Uterus (tissue), 3 donors: ENCODE measurements at regions not wholly inside any gene's neighbourhood (a gene's known extent, or its start where the extent isn't known, plus 50 kb on each side); places are given as distances from the start of the nearest gene placed in this dataset.

Experiments used
- DNase-seq, 2 donors: peaks; one replicate each; pipeline ENCODE4 v3.0.0-alpha.2; 2019 to 2020
- H3K27ac ChIP-seq, 2 donors: fragments of 200-600 bp; sonication (generic); 1 replicate in 1 of 2; 2 replicates in 1 of 2; pipeline ENCODE4 v1.5.1; 2016 to 2018
- H3K27me3 ChIP-seq, 2 donors: fragments of 200-600 bp; sonication (generic); one replicate each; pipeline ENCODE4 v1.5.1; 2018 to 2019; ENCODE audit warnings: control low read depth in 1 of 2
- H3K36me3 ChIP-seq, 2 donors: fragments of 200-600 bp; sonication (generic); one replicate each; pipeline ENCODE4 v1.5.1; 2019; ENCODE audit warnings: control low read depth in 1 of 2
- H3K4me1 ChIP-seq, 2 donors: fragments of 200-600 bp; sonication (generic); one replicate each; pipeline ENCODE4 v1.5.1; 2018 to 2019; ENCODE audit warnings: control low read depth in 1 of 2
- H3K4me3 ChIP-seq, 2 donors: fragments of 200-600 bp; sonication (generic); 1 replicate in 1 of 2; 2 replicates in 1 of 2; pipeline ENCODE4 v1.5.1; 2018 to 2019; ENCODE audit warnings: mild to moderate bottlenecking in 1 of 2
- H3K9me3 ChIP-seq, 2 donors: fragments of 200-600 bp; sonication (generic); one replicate each; pipeline ENCODE4 v1.5.1; 2019; ENCODE audit warnings: control low read depth in 1 of 2
- POLR2A ChIP-seq, 2 donors: fragments of 450-650 bp; IDR thresholded peaks; one replicate each; pipeline ENCODE4 v1.6.1; 2016; ENCODE audit warnings: antibody characterized with exemption in 2 of 2, mild to moderate bottlenecking in 1 of 2, moderate library complexity in 1 of 2
- intact Hi-C: fragments of 100-400 bp; cut with DNase I; formaldehyde crosslinking; loops from one replicate; pipeline ENCODE4 v1.15.1; 2023; ENCODE audit warnings: low total_unique reads
- TF ChIP-seq, protein P1 (sequence below), 4 experiments: fragments of 200-600 bp in 2 of 4; fragments of 450-650 bp in 2 of 4; sonication (generic) in 2 of 4; IDR thresholded peaks; one replicate each; pipeline ENCODE4 v1.5.1; 2016 to 2019; ENCODE audit warnings: antibody characterized with exemption in 4 of 4, mild to moderate bottlenecking in 2 of 4, moderate library complexity in 1 of 4
- donor health status: DM: yes; HTN: yes; CAD: no.

DNA sequence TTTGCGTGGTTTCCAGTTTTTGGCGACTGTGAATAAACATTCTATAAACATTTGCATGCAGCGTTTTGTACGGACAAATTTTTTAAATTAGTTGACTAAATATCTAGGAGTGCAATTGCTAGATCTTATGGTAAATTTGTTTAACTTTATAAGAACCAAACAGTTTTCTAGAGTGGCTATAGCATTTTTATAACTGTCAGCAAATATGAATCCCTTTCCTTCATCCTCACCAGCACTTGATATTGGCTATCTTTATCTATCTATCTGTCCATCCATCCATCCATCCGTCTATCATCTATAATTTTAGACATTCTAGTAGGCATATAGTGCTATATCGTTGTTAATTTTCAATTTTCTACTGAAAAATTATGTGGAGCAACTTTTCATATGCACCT, 158.4 kb upstream of the CHRNA7 start:
- DNase-seq, result no peak
- intact Hi-C loops, result no loop called here

DNA sequence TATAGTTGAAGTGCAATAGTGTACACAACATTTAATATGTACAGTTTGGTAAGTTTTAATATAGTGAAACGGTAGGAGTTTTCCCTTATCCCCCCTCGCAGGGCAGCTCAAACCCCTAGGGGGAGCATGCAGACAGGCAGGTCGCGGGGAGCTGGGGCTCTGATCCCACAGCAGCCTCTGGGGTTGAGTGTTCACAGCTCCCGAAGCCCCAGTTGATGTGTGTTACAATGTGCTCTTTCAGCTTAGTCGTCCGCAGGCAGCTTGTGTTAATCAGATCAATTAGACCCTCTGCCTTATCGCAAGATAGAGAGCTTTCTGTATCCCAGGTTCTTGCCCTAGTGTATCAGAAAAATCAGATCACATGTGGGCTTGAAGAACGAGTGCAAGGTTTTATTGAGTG, 143.1 kb upstream of the CHRNA7 start:
- peaks cover 0 to 5% of the 10 kb centered on the region in 2 donors for H3K9me3 ChIP-seq
- no peak overlapping the region for H3K27ac ChIP-seq
- H3K4me1 ChIP-seq, result no peaks in the 10 kb centered on the region
- no peak overlapping the region for H3K4me3 ChIP-seq
- H3K36me3 ChIP-seq, result no peaks in the 10 kb centered on the region
- DNase-seq, result no peak
- TF ChIP-seq, protein P1, sequence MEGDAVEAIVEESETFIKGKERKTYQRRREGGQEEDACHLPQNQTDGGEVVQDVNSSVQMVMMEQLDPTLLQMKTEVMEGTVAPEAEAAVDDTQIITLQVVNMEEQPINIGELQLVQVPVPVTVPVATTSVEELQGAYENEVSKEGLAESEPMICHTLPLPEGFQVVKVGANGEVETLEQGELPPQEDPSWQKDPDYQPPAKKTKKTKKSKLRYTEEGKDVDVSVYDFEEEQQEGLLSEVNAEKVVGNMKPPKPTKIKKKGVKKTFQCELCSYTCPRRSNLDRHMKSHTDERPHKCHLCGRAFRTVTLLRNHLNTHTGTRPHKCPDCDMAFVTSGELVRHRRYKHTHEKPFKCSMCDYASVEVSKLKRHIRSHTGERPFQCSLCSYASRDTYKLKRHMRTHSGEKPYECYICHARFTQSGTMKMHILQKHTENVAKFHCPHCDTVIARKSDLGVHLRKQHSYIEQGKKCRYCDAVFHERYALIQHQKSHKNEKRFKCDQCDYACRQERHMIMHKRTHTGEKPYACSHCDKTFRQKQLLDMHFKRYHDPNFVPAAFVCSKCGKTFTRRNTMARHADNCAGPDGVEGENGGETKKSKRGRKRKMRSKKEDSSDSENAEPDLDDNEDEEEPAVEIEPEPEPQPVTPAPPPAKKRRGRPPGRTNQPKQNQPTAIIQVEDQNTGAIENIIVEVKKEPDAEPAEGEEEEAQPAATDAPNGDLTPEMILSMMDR (IDR thresholded peaks at IDR 0.05), result no peak
- no peak for TF ChIP-seq POLR2A (IDR thresholded peaks at IDR 0.05)
- intact Hi-C loops, result no loop called here
- H3K27me3 ChIP-seq, result no peaks in the 10 kb centered on the region

More for the DNA sequence above, 158.4 kb upstream of the CHRNA7 start:
- Histone ChIP-seq H3K4me3 (no peak overlapping the region), H3K36me3 (no peaks in the 10 kb centered on the region), H3K27me3 (no peaks in the 10 kb centered on the region), H3K4me1 (no peaks in the 10 kb centered on the region), H3K27ac (no peak overlapping the region), H3K9me3 (no peaks in the 10 kb centered on the region)
- TF ChIP-seq, protein P1 (IDR thresholded peaks at IDR 0.05), result no peak

DNA sequence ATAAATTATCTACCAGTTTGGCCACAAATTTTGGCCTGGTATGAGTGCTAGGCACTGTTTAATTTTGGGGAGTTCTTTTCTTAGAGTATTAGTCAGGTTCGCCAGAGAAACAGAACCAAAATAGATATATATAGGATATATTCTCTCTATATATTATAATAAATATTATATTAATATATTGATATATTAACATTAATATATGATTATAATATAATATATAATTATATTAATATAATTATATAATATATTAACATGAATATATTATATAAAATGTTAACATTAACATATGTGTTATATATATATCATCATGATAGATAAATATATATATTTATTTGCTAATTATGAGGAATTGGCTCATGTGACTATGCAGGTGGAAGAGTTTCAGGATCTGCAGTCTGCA, 137.8 kb upstream of the CHRNA7 start:
- intact Hi-C loops, result no loop called here
- Histone ChIP-seq H3K27ac (no peak overlapping the region), H3K4me3 (no peak overlapping the region), H3K36me3 (no peaks in the 10 kb centered on the region), H3K27me3 (no peaks in the 10 kb centered on the region), H3K9me3 (no peaks in the 10 kb centered on the region), H3K4me1 (no peaks in the 10 kb centered on the region)
- DNase-seq, result no peak
- TF ChIP-seq, protein P1 (IDR thresholded peaks at IDR 0.05), result no peak
- TF ChIP-seq POLR2A (IDR thresholded peaks at IDR 0.05), result no peak

DNA sequence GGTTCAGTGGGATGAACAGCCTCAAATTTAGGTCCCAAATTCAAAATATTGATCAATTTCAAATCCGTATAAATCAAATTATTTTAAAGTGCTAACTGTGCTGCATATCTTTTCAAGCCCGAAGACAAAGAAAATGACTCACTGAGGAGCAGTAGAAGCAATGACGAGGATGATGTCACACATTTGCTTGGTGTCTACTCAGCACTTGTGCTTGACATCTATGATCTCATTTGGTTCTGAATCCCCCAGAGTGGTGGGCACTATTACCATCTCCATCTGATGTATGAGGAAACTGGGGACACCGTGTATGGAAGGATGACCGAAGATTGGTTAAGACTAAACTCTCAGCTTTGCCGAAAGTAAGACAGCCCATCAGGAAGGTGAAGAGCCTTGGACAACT, 136.5 kb upstream of the CHRNA7 start:
- DNase-seq, result no peak
- TF ChIP-seq, protein P1 (IDR thresholded peaks at IDR 0.05), result no peak
- no peak for TF ChIP-seq POLR2A (IDR thresholded peaks at IDR 0.05)
- intact Hi-C loops, result no loop called here
- H3K4me1 ChIP-seq, result no peaks in the 10 kb centered on the region
- no peaks in the 10 kb centered on the region for H3K27me3 ChIP-seq
- H3K27ac ChIP-seq, result no peak overlapping the region
- H3K4me3 ChIP-seq, result no peak overlapping the region
- peaks cover 0 to 4% of the 10 kb centered on the region in 2 donors for H3K9me3 ChIP-seq
- no peaks in the 10 kb centered on the region for H3K36me3 ChIP-seq

DNA sequence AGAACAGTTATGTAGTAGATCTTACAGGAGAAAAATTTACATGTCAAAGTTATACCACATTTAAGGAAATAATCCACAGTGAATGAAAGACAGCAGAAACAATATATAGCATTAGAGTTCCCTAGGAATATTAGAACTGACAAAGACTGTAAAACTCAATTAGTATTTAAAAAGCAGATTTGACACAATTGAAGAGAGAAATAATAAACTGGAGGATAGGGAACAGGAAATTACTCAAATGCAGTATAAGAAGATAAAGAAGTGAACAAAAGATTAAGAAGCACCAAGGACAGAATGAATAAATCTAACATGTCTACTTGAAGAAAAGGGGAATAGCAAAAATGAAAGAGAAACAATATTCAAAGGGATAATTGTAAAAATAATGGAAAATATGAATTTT, 132.6 kb upstream of the CHRNA7 start:
- no peak overlapping the region for H3K4me3 ChIP-seq
- no peaks in the 10 kb centered on the region for H3K36me3 ChIP-seq
- no peaks in the 10 kb centered on the region for H3K27me3 ChIP-seq
- no peak for DNase-seq
- no peak for TF ChIP-seq POLR2A (IDR thresholded peaks at IDR 0.05)
- TF ChIP-seq, protein P1 (IDR thresholded peaks at IDR 0.05), result no peak
- no peaks in the 10 kb centered on the region for H3K4me1 ChIP-seq
- peaks cover 0 to 5% of the 10 kb centered on the region in 2 donors for H3K9me3 ChIP-seq
- no peak overlapping the region for H3K27ac ChIP-seq
- intact Hi-C loops, result no loop called here
